RWPE1 (cell line): ENCODE measurements at regions not wholly inside any gene's neighbourhood (a gene's known extent, or its start where the extent isn't known, plus 50 kb on each side); places are given as distances from the start of the nearest gene placed in this dataset.
A peak's percentile ranks its signal among the peaks of the same experiment; 100 is the strongest.

Experiments used
- CTCF ChIA-PET: fragments of 350-600 bp; sonication (Branson Sonifier 250); formaldehyde crosslinking; extraction: SDS; loops from one replicate; lab custom pipeline; 2021; lab: Yijun Ruan, JAX
- POLR2A ChIA-PET: fragments of 400-600 bp; formaldehyde crosslinking; extraction: SDS; loops from one replicate; lab custom pipeline; 2020; ENCODE audit warnings: antibody characterized with exemption; ENCODE audit not compliant: low non-redundant PET; lab: Yijun Ruan, JAX
- DNase-seq: peaks from one replicate; pipeline ENCODE4 v3.0.0; 2012; ENCODE audit warnings: low spot score
- H3K27ac ChIP-seq: fragments of 450-650 bp; 2 replicates; pipeline ENCODE4 v1.5.1; 2017
- CTCF ChIP-seq: fragments of 450-650 bp; conservative IDR thresholded peaks from 2 replicates; pipeline ENCODE4 v1.5.1; 2017; ENCODE audit warnings: low read depth, mild to moderate bottlenecking

GRCh38 chr7:106783286-106783685 lies 81.8 kb upstream of the PIK3CG start:
- TF ChIP-seq CTCF = no peak
- ChIA-PET CTCF (no interaction called here), POLR2A (no interaction called here)
- DNase-seq = no peak
- H3K27ac ChIP-seq = no peak overlapping the region

- POLR2A ChIA-PET = no interaction called here
- DNase-seq = no peak
- H3K27ac ChIP-seq = no peak overlapping the region
- CTCF ChIA-PET = no interaction called here
- TF ChIP-seq CTCF = no peak
Measured at GRCh38 chr7:106788637-106789036, 76.4 kb upstream of the PIK3CG start.

GRCh38 chr7:106791526-106791925 lies 73.6 kb upstream of the PIK3CG start:
- H3K27ac ChIP-seq = no peak overlapping the region
- TF ChIP-seq CTCF = no peak

DNA sequence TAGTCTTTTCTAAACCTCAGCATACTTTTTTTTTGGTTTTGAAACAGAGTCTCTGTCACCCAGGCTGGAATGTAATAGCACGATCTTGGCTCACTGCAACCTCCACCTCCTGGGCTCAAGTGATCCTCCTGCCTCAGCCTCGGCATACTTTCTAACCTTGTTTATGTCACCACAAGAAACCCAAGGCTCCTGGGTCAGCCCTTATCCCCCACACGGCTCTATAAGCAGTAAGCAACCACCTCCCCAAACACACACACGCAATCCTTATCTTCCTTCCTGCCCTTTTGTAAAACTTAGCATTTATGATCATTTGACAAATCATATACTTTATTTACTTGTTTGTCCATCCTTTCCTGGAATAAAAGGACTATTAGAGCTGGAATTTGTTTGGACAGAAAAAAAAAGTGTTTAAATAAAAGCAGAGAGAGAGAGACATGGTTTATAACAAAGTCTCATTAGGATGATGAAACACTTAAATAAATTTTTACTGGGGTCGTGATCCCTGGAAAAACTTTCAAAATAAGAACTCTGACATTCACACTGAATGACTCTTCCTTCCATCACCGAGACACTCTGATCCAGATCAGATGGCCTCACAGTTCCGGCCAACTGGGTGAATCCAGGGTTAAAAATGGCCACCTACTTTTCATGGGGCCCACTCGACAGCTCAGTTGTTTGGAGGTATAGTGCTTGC lies 72.7 kb upstream of the PIK3CG start:
- no peak for TF ChIP-seq CTCF
- no peak for DNase-seq
- H3K27ac ChIP-seq = no peak overlapping the region
- POLR2A ChIA-PET = no interaction called here
- CTCF ChIA-PET = interaction anchor here (0.6 to 2.2 kb wide), 14 partner anchors 8 to 1083 kb away, joined by 3 to 10 read pairs (median 3); no protein-coding TSS in a partner anchor

More at GRCh38 chr7:106791526-106791925, 73.6 kb upstream of the PIK3CG start:
- DNase-seq = no peak
- CTCF ChIA-PET = no interaction called here
- POLR2A ChIA-PET = no interaction called here

DNA sequence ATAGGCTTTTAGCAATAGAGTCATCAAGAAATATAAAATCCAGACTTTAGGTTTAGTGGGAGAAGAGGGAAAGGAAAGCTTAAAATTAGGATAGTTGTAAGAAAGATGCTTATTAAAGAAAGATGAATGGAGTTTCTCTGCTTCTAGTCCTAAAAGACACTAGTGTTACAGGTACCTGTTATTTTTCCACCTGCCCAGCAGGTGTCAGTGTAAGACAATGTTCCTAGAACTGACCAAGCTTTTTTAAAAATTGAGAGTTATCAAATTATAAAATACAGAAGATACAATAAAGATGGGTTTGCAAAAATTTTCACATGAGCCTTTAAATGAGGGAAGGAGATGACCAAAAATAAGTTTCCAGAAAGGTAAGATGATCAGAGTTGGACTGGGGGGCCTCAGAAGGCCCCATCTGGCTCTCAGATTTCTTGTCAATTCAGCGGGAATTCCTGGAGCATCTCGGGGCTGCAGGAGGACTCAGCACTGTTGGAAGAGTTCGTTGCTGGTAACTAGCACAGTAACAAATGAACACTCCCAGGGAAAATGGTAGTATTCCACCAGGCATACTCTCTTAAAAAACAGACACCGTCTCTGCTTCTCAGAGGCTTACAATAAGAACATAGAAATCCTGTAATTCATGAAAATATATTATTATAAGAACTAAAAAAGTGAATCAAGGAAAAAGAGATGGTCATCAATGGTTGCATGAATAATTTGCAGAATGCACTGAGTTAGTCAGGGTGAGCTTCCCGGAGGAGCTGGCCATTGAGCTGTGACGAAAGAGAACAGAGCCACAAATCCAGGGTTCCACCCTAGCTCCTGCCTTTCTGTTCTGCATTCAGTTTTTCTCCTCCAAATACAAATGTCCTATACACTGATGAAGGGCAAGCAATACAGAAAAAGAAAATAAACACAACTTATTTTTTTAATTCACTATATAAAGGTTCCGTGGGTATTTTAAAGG lies 71.8 kb upstream of the PIK3CG start:
- TF ChIP-seq CTCF = peak; percentile 80
- DNase-seq = peak; percentile 59
- ChIA-PET POLR2A (no interaction called here), CTCF (interaction anchor here (0.6 to 2.2 kb wide), 17 partner anchors 9 to 1082 kb away, joined by 3 to 10 read pairs (median 3); partner anchors contain the start of gene CBLL1)
- H3K27ac ChIP-seq = no peak overlapping the region

DNA sequence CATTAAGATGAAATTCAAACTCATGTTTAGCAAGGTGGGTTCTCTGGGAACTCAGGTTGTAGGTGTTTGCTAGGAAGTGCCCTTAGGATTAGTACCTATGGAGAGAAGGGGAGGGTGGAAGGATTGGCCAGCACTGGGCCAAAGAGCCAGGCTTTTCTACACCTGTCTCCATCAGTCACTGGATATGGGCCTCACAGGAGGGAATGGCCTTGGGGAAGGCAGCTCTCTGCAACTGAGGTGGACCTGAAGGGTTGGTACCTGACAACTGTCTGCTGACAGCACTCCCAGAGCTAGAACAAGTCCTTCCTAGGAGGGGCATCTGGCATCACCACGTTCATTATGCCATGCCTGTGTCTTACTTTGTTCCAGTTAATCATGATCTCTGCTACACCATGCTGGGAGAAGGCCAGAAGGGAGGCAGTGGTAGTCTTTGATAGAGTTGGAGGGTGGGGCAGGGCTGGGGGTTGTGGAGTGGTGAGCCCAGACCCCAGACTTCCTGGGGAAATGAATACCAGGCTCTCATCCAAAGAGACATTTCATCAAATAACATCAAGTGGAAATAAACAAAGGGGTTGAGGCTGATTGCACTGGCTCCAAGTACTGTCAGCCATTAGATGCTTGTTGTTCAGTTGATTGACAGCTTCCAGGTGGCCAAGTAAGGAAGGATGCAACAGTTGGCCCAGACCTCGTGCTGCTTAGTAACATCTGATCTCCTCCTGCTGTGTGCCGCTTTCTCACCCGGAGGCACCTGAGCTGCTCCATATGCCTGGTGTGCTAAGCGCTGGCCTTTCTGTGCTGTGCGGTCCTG lies 70.6 kb upstream of the PIK3CG start:
- CTCF ChIA-PET = interaction anchor here (2.2 kb wide), 1 partner anchor 353 kb away, joined by 10 read pairs; no protein-coding TSS in a partner anchor
- no peak for TF ChIP-seq CTCF
- no peak for DNase-seq
- POLR2A ChIA-PET = no interaction called here
- H3K27ac ChIP-seq = no peak overlapping the region
